ENCODE measurements at regions not wholly inside any gene's neighbourhood (a gene's known extent, or its start where the extent isn't known, plus 50 kb on each side); places are given as distances from the start of the nearest gene placed in this dataset.

DNA sequence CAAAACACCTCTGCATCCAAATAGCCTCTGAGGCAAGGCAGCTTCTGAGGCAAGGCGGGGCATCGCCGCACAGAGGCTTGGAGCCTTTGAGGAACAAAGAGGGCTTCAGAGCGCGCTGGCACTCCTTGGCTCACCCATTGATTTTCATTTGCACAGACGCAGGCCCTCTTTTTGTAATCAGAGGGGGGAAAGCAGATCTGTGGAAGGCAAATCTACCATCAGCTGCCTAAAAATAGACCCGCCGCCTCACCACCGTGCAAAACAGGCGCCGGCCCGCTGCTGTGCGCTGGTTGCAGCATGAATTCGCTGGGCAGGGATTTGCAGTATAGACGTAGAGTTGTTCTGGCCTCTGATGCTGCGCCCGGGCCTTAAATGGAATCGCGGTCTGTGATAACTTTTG lies 69.9 kb upstream of the STMND1 start:
- H3K27me3 ChIP-seq (ENCODE audit: control insufficient read depth in 1 of 2, insufficient read depth in 2 of 2, low read length in 2 of 2): no peaks in the 10 kb centered on the region
- H3K9me3 ChIP-seq (ENCODE audit: low read length): no peaks in the 10 kb centered on the region
- H3K36me3 ChIP-seq (ENCODE audit: insufficient read depth, low read length): no peaks in the 10 kb centered on the region
- H3K4me1 ChIP-seq (ENCODE audit: insufficient read depth, low read length): peaks cover 14% of the 10 kb centered on the region
- no peak overlapping the region for H3K4me3 ChIP-seq (ENCODE audit: low read depth in 1 of 2, low read length in 2 of 2)
- no peak overlapping the region for H3K9ac ChIP-seq (ENCODE audit: low read length)
- no peak overlapping the region for H3K27ac ChIP-seq (ENCODE audit: low read depth, low read length)

DNA sequence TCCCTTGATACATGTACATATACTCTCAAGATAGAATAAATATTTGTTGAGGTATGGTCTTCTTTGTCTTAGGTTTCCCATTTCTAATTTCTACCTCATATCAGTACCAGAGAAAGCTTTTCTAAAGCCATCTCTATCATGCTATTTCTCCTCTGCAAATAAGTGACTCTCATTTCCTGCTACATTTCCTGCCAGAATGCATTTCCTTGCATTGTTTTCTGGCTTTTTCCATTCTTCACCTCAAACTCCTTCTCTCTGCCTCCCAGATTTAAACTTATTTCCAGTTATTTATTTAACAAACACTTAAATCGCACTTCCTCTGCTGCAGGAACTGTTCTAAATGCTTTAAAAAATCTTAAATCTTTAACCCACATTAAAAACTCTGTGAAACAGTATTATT lies 74.4 kb upstream of the STMND1 start:
- no peak overlapping the region for H3K4me3 ChIP-seq (ENCODE audit: low read depth in 1 of 2, low read length in 2 of 2)
- no peak overlapping the region for H3K27ac ChIP-seq (ENCODE audit: low read depth, low read length)
- no peak overlapping the region for H3K9ac ChIP-seq (ENCODE audit: low read length)
- H3K9me3 ChIP-seq (ENCODE audit: low read length): no peaks in the 10 kb centered on the region
- H3K36me3 ChIP-seq (ENCODE audit: insufficient read depth, low read length): no peaks in the 10 kb centered on the region
- no peaks in the 10 kb centered on the region for H3K27me3 ChIP-seq (ENCODE audit: control insufficient read depth in 1 of 2, insufficient read depth in 2 of 2, low read length in 2 of 2)
- peaks cover 3% of the 10 kb centered on the region for H3K4me1 ChIP-seq (ENCODE audit: insufficient read depth, low read length)

DNA sequence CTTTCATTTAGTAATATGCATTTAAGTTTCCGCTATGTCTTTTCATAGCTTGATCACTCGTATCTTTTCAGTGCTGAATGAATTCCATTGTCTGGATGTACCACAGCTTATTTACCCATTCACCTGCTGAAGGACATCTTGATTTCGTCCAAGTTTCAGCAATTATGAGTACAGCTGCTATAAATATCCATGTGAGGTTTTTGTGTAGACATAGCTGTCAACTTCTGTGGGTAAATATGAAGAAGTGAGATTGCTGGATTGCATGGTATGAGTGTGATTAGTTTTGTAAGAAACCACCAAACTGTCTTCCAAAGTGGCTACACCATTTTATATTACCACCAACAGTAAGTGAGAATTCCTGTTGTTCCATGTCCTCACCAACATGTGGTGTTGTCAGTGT lies 79.2 kb upstream of the STMND1 start:
- no peak overlapping the region for H3K27ac ChIP-seq (ENCODE audit: low read depth, low read length)
- no peaks in the 10 kb centered on the region for H3K36me3 ChIP-seq (ENCODE audit: insufficient read depth, low read length)
- H3K4me3 ChIP-seq (ENCODE audit: low read depth in 1 of 2, low read length in 2 of 2): no peak overlapping the region
- H3K9me3 ChIP-seq (ENCODE audit: low read length): no peaks in the 10 kb centered on the region
- no peak overlapping the region for H3K9ac ChIP-seq (ENCODE audit: low read length)
- H3K4me1 ChIP-seq (ENCODE audit: insufficient read depth, low read length): no peaks in the 10 kb centered on the region
- no peaks in the 10 kb centered on the region for H3K27me3 ChIP-seq (ENCODE audit: control insufficient read depth in 1 of 2, insufficient read depth in 2 of 2, low read length in 2 of 2)

DNA sequence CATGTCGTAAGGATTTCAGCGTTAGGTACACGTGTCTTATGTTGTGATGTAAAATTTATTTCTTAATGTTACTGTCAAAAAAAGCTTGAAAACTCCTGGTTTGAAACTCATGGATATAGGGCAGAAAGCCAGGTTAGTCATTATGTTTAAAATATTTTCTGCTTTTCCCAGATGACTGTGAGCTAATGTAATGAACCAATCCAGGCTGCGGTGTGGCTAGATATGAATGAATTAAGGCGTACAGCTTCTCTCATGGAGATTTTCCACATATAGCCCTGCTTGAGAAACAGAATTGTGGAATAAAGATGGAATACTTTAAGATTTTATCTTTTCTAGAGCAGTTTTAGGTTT lies 80.3 kb upstream of the STMND1 start:
- no peaks in the 10 kb centered on the region for H3K9me3 ChIP-seq (ENCODE audit: low read length)
- no peaks in the 10 kb centered on the region for H3K4me1 ChIP-seq (ENCODE audit: insufficient read depth, low read length)
- H3K27ac ChIP-seq (ENCODE audit: low read depth, low read length): no peak overlapping the region
- H3K27me3 ChIP-seq (ENCODE audit: control insufficient read depth in 1 of 2, insufficient read depth in 2 of 2, low read length in 2 of 2): no peaks in the 10 kb centered on the region
- no peak overlapping the region for H3K4me3 ChIP-seq (ENCODE audit: low read depth in 1 of 2, low read length in 2 of 2)
- no peaks in the 10 kb centered on the region for H3K36me3 ChIP-seq (ENCODE audit: insufficient read depth, low read length)
- H3K9ac ChIP-seq (ENCODE audit: low read length): no peak overlapping the region

DNA sequence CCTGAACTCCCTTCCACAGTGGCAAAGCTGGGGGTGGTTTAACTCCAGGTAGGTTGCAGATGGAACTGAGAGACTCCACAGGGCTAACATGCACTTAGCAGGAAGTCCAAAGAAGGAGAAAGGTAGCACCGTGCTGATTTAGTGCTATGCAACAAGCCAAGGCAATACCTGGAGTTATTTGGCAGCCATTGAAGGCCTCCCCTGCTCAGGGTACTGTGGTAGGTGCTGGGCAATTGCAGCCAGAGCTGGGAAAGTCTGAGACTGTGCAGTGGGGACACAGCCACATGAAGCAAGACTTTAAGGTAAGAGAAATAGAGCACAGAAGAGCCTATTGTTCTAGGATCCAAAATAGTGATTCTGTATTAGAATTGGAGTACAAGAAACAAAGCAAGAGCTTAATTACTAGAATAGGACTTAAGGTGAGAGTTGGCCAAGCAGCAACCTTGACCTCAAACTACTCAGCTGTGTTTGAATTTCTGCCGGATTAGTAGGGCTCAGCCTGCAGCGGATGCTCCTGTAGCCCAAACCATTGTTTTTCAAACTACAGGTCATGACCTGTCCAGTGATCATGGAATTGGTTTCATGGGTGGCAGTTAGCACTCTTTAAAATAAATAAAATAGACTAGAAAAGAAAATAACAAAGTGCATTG lies 80.8 kb upstream of the STMND1 start:
- Histone ChIP-seq H3K36me3 (ENCODE audit: insufficient read depth, low read length) (no peaks in the 10 kb centered on the region), H3K4me3 (ENCODE audit: low read depth in 1 of 2, low read length in 2 of 2) (no peak overlapping the region), H3K27me3 (ENCODE audit: control insufficient read depth in 1 of 2, insufficient read depth in 2 of 2, low read length in 2 of 2) (no peaks in the 10 kb centered on the region), H3K9ac (ENCODE audit: low read length) (no peak overlapping the region), H3K27ac (ENCODE audit: low read depth, low read length) (no peak overlapping the region), H3K9me3 (ENCODE audit: low read length) (no peaks in the 10 kb centered on the region), H3K4me1 (ENCODE audit: insufficient read depth, low read length) (no peaks in the 10 kb centered on the region)

DNA sequence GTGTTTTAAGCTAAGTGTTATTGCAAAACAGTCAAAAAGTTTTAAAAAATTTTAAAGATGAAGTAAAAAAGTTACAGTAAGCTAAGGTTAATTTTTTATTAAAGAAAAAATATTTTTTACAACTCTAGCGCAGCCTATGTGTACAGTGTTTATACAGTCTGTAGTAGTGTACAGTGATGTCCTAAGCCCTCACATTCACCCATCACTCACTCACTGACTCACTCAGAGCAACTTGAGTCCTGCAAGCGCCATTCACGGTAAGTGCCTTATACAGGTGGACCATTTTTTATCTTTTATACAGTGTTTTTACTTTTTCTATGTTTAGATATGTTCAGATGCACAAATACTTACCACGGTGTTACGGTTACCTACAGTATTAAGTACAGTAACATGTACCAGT lies 83.4 kb upstream of the STMND1 start:
- H3K4me1 ChIP-seq (ENCODE audit: insufficient read depth, low read length): no peaks in the 10 kb centered on the region
- no peaks in the 10 kb centered on the region for H3K9me3 ChIP-seq (ENCODE audit: low read length)
- H3K4me3 ChIP-seq (ENCODE audit: low read depth in 1 of 2, low read length in 2 of 2): no peak overlapping the region
- H3K9ac ChIP-seq (ENCODE audit: low read length): no peak overlapping the region
- no peak overlapping the region for H3K27ac ChIP-seq (ENCODE audit: low read depth, low read length)
- no peaks in the 10 kb centered on the region for H3K36me3 ChIP-seq (ENCODE audit: insufficient read depth, low read length)
- H3K27me3 ChIP-seq (ENCODE audit: control insufficient read depth in 1 of 2, insufficient read depth in 2 of 2, low read length in 2 of 2): no peaks in the 10 kb centered on the region

DNA sequence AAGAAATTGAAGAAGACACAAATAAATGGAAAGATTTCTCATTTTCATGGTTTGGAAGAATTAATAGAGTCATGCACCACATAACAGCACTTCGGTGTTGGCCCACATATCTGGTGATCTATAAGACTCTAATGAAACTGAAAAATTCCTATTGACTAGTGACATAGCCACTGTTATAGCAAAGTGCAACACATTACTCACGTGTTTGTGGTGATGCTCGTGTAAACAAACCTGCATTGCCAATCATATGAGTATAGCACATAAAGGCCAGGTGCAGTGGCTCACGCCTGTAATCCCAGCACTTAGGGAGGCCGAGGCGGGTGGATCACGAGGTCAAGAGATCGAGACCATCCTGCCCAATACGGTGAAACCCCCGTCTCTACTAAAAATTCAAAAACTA lies 84.4 kb upstream of the STMND1 start:
- Histone ChIP-seq H3K27ac (ENCODE audit: low read depth, low read length) (no peak overlapping the region), H3K4me1 (ENCODE audit: insufficient read depth, low read length) (peaks cover 5% of the 10 kb centered on the region), H3K4me3 (ENCODE audit: low read depth in 1 of 2, low read length in 2 of 2) (no peak overlapping the region), H3K9ac (ENCODE audit: low read length) (no peak overlapping the region), H3K9me3 (ENCODE audit: low read length) (no peaks in the 10 kb centered on the region), H3K36me3 (ENCODE audit: insufficient read depth, low read length) (no peaks in the 10 kb centered on the region), H3K27me3 (ENCODE audit: control insufficient read depth in 1 of 2, insufficient read depth in 2 of 2, low read length in 2 of 2) (no peaks in the 10 kb centered on the region)

DNA sequence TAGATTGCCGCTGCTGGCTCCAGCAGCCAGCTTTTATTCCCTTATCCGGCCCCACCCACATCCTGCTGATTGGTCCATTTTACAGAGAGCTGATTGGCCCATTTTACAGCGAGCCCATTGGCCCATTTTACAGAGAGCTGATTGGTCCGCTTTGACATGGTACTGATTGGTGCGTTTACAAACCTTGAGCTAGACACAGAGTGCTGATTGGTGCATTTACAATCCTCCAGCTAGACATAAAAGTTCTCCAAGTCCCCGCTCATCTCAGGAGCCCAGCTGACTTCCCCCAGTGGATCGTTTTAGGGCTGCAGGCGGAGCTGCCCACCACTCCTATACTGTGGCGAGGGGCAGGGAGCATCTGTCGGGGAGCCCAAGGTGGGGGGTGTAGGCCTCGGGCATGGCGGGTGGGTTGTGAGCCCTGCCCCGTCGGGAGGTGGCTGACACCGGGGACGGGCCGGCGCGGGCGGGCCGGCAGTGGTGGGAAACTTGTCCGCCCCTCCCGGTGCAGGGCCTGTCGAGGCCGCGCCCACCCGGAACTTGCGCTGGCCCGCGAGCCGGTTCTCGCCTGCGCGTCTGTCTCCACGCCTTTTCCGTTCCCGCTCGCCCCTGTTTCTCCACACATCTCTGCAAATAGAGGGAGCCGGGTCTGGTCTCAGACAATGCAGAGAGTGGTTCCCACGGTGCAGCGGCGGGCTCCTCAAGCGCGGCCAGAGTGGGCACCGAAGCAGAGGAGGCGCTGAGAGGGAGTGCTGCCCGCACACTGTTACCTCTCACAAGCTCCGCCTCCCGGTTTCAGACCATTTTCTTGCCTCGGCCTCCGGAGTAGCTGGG lies 86.1 kb upstream of the STMND1 start:
- Histone ChIP-seq H3K27me3 (ENCODE audit: control insufficient read depth in 1 of 2, insufficient read depth in 2 of 2, low read length in 2 of 2) (no peaks in the 10 kb centered on the region), H3K9ac (ENCODE audit: low read length) (no peak overlapping the region), H3K4me3 (ENCODE audit: low read depth in 1 of 2, low read length in 2 of 2) (peak overlapping the region; percentile 28 to 45), H3K27ac (ENCODE audit: low read depth, low read length) (no peak overlapping the region), H3K9me3 (ENCODE audit: low read length) (no peaks in the 10 kb centered on the region), H3K4me1 (ENCODE audit: insufficient read depth, low read length) (peaks cover 11% of the 10 kb centered on the region), H3K36me3 (ENCODE audit: insufficient read depth, low read length) (no peaks in the 10 kb centered on the region)

DNA sequence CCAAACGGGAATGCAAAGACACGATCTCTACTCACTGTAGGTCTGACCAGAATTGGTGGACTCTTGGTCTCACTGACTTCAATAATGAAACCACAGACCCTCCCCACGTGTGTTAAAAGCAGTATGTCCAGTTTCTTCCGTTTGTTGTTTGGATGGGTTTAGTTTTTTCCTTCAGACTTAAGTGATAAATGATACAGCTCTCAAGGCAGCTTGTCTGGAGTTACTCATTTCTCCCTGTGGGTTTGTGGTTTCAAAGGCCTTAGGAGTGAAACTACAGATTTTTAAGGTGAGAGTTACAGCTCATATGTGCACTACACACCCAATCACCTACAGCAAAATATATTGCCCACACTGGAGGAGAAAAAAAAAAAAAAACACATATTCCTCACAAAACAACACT lies 86.7 kb upstream of the STMND1 start:
- Histone ChIP-seq H3K4me1 (ENCODE audit: insufficient read depth, low read length) (peaks cover 11% of the 10 kb centered on the region), H3K36me3 (ENCODE audit: insufficient read depth, low read length) (no peaks in the 10 kb centered on the region), H3K27ac (ENCODE audit: low read depth, low read length) (no peak overlapping the region), H3K4me3 (ENCODE audit: low read depth in 1 of 2, low read length in 2 of 2) (no peak overlapping the region), H3K9ac (ENCODE audit: low read length) (no peak overlapping the region), H3K27me3 (ENCODE audit: control insufficient read depth in 1 of 2, insufficient read depth in 2 of 2, low read length in 2 of 2) (no peaks in the 10 kb centered on the region), H3K9me3 (ENCODE audit: low read length) (no peaks in the 10 kb centered on the region)

DNA sequence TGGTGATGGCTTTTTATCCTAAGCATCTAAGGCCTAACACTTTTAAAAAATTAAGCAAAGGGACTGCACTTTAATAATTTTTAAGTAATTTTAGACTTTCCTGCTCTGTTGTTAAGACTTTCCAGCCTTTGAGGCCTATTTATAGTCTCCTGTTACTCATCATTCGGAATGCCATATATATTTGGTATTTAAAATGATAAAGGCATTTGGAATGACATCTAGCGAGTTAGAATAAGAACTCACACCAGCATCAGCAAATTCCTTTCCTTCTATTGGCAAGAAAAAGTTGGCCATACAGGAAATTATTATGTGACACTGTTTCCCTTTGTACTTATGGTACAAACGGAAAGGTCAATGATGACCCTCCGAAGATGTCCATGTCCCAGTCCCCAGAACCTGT lies 88.1 kb upstream of the STMND1 start:
- Histone ChIP-seq H3K9me3 (ENCODE audit: low read length) (no peaks in the 10 kb centered on the region), H3K36me3 (ENCODE audit: insufficient read depth, low read length) (no peaks in the 10 kb centered on the region), H3K27ac (ENCODE audit: low read depth, low read length) (peak overlapping the region; percentile 84), H3K9ac (ENCODE audit: low read length) (no peak overlapping the region), H3K4me1 (ENCODE audit: insufficient read depth, low read length) (peaks cover 11% of the 10 kb centered on the region), H3K27me3 (ENCODE audit: control insufficient read depth in 1 of 2, insufficient read depth in 2 of 2, low read length in 2 of 2) (no peaks in the 10 kb centered on the region), H3K4me3 (ENCODE audit: low read depth in 1 of 2, low read length in 2 of 2) (peak overlapping the region in 1 of 2 donors; percentile 33)

DNA sequence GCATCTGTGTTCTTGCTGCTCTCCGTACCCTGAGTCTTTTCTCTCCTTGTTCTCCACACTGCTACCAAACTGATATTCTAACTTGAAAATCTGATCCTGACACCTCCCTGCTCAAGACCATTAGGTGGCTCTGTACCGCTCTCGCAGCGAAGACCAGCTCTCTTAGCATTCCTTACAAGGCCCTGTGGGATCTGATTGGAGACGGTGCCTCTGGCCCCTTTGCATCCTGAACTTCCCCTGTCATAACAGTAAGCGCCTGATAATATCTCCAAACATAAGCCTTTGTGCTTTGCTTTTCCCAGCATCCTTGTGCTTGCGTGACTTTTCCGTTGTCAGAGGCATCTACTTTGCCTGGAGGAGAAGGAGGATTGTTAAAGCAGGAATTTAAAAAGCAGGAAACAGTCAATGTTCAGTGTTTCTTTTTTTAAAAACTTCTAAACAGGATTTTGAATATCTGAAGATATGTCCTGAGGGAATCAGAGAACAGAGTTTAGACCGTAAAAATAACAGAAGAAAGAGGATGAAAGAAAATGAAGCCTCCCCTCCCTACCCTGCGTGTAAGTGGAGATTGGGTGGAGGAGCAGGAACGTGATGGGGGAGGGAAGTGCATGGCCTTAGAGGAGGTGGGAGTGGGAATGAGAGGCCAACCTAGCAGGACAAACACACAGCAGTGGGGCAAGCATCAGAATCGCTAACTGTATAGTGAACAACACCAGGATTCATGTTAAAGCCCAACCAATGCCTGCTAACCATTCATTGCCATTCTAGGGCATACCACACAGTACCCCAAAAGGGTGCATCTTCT lies 89.2 kb upstream of the STMND1 start:
- H3K27ac ChIP-seq (ENCODE audit: low read depth, low read length): peak overlapping the region; percentile 84
- peak overlapping the region; percentile 33 to 41 for H3K4me3 ChIP-seq (ENCODE audit: low read depth in 1 of 2, low read length in 2 of 2)
- H3K9ac ChIP-seq (ENCODE audit: low read length): peak overlapping the region; percentile 44

More for the DNA sequence above, 89.2 kb upstream of the STMND1 start:
- no peaks in the 10 kb centered on the region for H3K36me3 ChIP-seq (ENCODE audit: insufficient read depth, low read length)
- no peaks in the 10 kb centered on the region for H3K27me3 ChIP-seq (ENCODE audit: control insufficient read depth in 1 of 2, insufficient read depth in 2 of 2, low read length in 2 of 2)
- no peaks in the 10 kb centered on the region for H3K9me3 ChIP-seq (ENCODE audit: low read length)
- peaks cover 11% of the 10 kb centered on the region for H3K4me1 ChIP-seq (ENCODE audit: insufficient read depth, low read length)

Data from muscle layer of colon (tissue), 2 donors.